ENCODE measurements at regions not wholly inside any gene's neighbourhood (a gene's known extent, or its start where the extent isn't known, plus 50 kb on each side); places are given as distances from the start of the nearest gene placed in this dataset.

- no peak for DNase-seq (ENCODE audit: low spot score)
Measured at GRCh38 chr1:199747984-199748383, 279.5 kb upstream of the NR5A2 start.

GRCh38 chr1:199751506-199751905 is 276.0 kb upstream of the NR5A2 start:
- DNase-seq (ENCODE audit: low spot score) = no peak

GRCh38 chr1:199751962-199752687 is 275.4 kb upstream of the NR5A2 start:
- no peak for DNase-seq (ENCODE audit: low spot score)

GRCh38 chr1:199752688-199753027 is 274.9 kb upstream of the NR5A2 start:
- no peak for DNase-seq (ENCODE audit: low spot score)

GRCh38 chr1:199753513-199753912 is 274.0 kb upstream of the NR5A2 start:
- DNase-seq (ENCODE audit: low spot score) = no peak

- DNase-seq (ENCODE audit: low spot score) = no peak
Measured at GRCh38 chr1:199756066-199756465, 271.4 kb upstream of the NR5A2 start.

GRCh38 chr1:199758626-199759255 is 268.8 kb upstream of the NR5A2 start:
- DNase-seq (ENCODE audit: low spot score) = no peak

- DNase-seq (ENCODE audit: low spot score) = no peak
Measured at GRCh38 chr1:199759268-199759730, 268.2 kb upstream of the NR5A2 start.

- no peak for DNase-seq (ENCODE audit: low spot score)
Measured at GRCh38 chr1:199762572-199762971, 264.9 kb upstream of the NR5A2 start.

- DNase-seq (ENCODE audit: low spot score) = no peak
Measured at GRCh38 chr1:199766218-199766792, 261.2 kb upstream of the NR5A2 start.

GRCh38 chr1:199767700-199768099 is 259.8 kb upstream of the NR5A2 start:
- DNase-seq (ENCODE audit: low spot score) = no peak

- DNase-seq (ENCODE audit: low spot score) = no peak
Measured at GRCh38 chr1:199774433-199775089, 252.9 kb upstream of the NR5A2 start.

GRCh38 chr1:199776768-199777497 is 250.6 kb upstream of the NR5A2 start:
- DNase-seq (ENCODE audit: low spot score) = no peak

GRCh38 chr1:199778324-199778955 is 249.1 kb upstream of the NR5A2 start:
- no peak for DNase-seq (ENCODE audit: low spot score)

- DNase-seq (ENCODE audit: low spot score) = no peak
Measured at GRCh38 chr1:199780091-199780490, 247.4 kb upstream of the NR5A2 start.

GRCh38 chr1:199780948-199781670 is 246.4 kb upstream of the NR5A2 start:
- no peak for DNase-seq (ENCODE audit: low spot score)

- DNase-seq (ENCODE audit: low spot score) = no peak
Measured at GRCh38 chr1:199784138-199784895, 243.2 kb upstream of the NR5A2 start.

- DNase-seq (ENCODE audit: low spot score) = no peak
Measured at GRCh38 chr1:199786695-199787094, 240.8 kb upstream of the NR5A2 start.

GRCh38 chr1:199789141-199789540 is 238.4 kb upstream of the NR5A2 start:
- DNase-seq (ENCODE audit: low spot score) = no peak

- no peak for DNase-seq (ENCODE audit: low spot score)
Measured at GRCh38 chr1:199791495-199791894, 236.0 kb upstream of the NR5A2 start.
